ENCODE measurements at regions not wholly inside any gene's neighbourhood (a gene's known extent, or its start where the extent isn't known, plus 50 kb on each side); places are given as distances from the start of the nearest gene placed in this dataset.
"Not testable (repeated sequence)": the region's sequence is repeated elsewhere in the genome, so short reads cannot be mapped to it uniquely, and the experiment has no call there.

- DNase-seq, result no peak
These were observed 690.3 kb downstream of the FAM181B start for GRCh38 chr11:82043316-82043715.

GRCh38 chr11:82041764-82042163, 691.9 kb downstream of the FAM181B start:
- no peak for DNase-seq

- no peak for DNase-seq
These were observed 695.5 kb downstream of the FAM181B start for GRCh38 chr11:82038154-82038553.

- DNase-seq, result no peak
These were observed 699.1 kb downstream of the FAM181B start for GRCh38 chr11:82034527-82034926.

DNA sequence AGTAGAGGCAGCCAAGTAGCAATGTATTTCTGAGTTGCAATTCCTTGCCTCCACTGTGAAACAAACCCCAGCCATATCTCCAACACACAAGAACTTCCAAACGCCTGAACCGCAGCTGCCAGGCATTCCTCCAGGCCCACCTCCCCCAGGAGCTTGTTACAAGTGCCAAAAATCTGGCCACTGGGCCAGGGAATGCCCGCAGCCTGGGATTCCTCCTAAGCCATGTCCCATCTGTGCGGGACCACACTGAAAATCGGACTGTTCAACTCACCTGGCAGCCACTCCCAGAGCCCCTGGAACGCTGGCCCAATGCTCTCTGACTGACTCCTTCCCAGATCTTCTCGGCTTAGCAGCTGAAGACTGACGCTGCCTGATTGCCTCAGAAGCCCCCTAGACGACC, 706.3 kb downstream of the FAM181B start:
- not testable (repeated sequence) for DNase-seq

GRCh38 chr11:82024760-82025159, 708.9 kb downstream of the FAM181B start:
- no peak for DNase-seq

DNA sequence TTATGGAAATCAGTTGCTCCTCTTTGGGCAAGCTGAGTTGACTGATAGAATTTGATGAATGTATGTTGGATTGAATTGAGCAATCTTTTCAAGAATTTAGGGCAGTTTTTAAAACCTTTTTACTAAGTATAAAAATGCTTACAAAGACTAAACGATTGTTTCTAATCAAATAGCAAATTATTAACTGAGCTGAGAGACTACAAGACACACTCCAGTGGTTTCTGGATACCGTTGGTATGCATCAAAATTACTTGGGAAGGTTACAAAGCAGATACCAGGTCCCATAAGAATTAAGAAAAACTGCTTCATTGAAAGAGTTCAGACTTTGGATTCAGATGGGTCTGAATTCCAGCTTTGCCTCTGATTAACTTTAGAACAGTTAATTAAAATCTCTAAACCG, 721.4 kb downstream of the FAM181B start:
- DNase-seq, result no peak

DNA sequence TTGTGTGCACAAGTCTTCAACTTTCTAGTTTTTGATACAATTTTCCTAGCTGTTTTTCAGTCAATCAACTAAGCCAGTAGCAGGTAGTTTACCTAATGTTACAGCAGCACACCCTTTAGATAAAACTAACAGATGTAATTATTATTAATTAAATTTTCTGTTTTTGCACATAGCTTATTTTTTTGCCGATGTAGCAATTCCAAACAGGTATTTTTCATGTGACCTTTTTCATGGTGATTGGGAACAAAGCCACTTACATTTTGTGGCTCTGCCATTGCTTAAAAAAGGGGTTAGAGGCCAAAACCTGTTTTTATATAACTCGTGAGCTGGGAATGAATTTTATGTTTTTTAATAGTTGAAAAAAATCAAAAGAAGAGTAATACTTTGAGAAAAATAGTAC, 724.5 kb downstream of the FAM181B start:
- DNase-seq, result no peak

DNA sequence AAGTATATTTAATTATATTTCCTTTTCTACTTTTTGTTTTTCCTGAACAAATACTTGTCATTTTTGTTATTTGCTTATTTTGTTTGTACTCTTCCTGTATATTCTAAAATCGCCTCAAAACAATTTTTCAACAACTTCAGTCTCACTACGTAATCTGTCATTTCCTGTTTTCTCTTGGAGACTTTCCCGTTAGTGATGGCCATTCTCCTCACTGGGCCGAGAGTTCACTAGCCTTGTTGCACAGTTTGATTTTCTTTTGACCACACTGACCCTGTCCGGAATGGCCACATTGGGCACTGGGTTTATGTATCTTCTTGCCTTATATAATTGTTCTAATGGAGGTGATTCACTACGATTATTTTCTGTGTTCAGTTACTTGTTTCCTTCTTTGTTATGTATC, 726.1 kb downstream of the FAM181B start:
- DNase-seq, result no peak

DNA sequence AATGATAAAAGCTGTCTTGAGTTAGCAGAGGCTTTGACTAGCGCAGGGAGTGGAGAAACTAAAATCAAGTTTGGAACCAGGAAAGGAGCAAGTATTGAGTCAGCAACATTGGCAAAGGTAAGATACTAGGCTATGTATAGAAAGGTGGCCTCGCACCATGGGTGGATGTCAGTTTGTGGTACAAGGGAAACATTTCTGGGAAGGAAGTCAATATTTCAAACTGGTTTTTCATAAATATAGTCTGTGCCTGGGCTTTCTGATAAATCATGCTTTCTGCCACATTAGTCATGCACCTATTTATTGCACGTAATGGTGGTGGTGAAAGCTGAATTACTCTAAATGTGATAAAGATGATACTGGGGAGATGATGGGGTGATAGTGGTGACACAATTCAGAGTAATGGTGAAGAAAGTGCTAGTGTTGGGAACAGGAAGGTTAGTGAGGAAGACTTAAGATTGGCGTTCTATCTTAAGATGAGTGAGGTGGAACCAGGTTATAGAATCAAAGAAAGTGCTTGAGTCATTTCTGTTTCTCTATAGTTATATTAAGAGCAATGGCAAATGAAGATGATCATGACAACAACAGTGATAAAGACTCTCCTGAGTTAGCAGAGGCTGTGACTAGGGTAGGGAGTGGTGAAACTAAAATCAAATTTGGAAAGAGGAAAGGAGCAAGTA, 729.0 kb downstream of the FAM181B start:
- no peak for DNase-seq

GRCh38 chr11:82003671-82004515, 729.8 kb downstream of the FAM181B start:
- DNase-seq, result no peak

DNA sequence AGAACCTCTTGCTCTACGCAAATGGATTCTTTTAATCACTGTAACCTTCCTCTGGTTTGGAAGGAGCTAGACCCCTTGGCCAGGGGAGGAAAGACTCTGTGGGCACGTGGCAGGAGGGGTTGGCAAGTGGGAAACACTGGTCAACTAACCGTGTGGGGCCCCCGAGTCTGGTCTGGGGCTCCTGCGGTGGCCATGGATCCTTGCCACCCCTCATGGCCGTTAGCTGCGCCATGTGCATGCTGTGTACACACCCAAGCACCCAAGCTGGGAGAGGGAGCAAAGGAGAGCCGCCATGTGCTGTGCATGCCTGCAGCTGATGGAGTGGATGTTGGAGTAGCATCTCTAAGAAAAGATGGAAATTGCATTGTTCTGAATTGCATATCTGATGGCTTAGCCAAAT, 730.6 kb downstream of the FAM181B start:
- DNase-seq, result no peak

GRCh38 chr11:81995889-81996288, 737.8 kb downstream of the FAM181B start:
- no peak for DNase-seq

- DNase-seq, result no peak
These were observed 739.9 kb downstream of the FAM181B start for GRCh38 chr11:81993755-81994154.

DNA sequence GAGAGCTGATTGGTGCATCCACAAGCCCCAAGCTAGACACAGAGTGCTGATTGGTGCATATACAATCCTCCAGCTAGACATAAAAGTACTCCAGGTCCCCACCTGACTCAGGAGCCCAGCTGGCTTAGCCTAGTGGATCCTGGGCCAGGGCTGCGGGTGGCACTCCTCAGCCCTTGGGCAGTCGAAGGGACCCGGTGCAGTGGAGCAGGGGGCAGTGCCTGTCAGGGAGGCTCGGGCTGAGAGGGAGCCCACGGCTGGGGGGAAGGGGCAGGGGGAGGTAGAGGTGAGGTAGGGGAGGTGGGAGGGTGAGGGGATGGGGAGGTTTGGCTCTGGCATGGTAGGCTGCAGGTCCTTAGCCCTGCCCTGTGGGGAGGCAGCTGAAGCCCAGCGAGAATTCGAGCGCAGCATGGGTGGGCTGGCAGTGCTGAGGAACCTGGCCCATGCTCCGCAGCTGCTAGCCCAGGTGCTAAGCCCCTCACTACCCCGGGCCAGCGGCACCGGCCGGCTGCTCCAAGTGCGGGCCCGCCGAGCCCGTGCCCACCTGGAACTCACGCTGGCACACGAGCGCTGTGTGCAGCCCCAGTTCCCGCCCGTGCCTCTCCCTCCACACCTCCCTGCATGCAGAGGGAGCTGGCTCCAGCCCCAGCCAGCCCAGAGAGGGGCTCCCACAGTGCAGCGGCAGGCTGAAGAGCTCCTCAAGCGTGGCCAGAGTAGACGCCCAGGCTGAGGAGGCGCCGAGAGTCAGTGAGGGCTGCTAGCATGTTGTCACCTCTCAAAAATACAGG, 742.8 kb downstream of the FAM181B start:
- DNase-seq, result no peak

GRCh38 chr11:81989093-81989492, 744.6 kb downstream of the FAM181B start:
- no peak for DNase-seq

- DNase-seq, result no peak
These were observed 745.7 kb downstream of the FAM181B start for GRCh38 chr11:81987829-81988472.

- no peak for DNase-seq
These were observed 747.0 kb downstream of the FAM181B start for GRCh38 chr11:81986556-81987161.

DNA sequence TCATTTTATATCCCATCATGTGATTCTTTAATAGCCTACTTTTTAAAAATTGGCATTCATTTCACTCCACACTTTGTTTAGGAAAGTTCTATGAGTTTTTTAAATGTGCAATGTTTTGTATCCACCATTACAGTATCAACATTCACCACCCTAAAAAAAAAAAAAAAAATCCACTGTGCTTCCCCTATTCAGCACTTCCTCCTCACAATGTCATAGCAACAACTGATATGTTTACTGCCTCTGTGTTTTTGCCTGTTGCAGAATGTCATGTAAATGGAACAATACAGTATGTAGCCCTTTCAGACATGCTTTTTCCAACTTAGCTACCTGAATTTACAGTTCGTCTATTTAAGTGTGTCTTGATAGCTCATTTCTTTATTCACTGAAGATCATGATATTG, 754.2 kb downstream of the FAM181B start:
- no peak for DNase-seq

GRCh38 chr11:81975261-81975900, 758.3 kb downstream of the FAM181B start:
- DNase-seq, result no peak

DNA sequence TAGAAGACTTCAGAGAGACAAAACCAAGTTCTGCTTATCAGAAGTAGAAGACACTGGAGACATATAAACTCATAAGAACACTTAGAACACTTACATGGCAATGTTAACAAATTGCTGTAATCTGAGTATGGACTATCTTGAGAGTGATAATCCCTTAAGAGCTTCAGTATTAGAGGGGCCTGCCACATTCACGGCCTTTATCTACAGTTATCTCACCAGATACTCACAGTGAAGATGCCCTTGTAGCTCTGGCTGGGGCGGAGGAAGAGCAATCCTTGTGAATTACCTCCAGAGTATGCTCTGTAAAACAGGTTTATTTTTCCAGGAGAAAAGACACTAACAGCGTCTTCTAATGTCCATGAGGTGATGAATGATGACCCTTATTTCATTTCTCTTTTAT, 762.8 kb downstream of the FAM181B start:
- no peak for DNase-seq

DNA sequence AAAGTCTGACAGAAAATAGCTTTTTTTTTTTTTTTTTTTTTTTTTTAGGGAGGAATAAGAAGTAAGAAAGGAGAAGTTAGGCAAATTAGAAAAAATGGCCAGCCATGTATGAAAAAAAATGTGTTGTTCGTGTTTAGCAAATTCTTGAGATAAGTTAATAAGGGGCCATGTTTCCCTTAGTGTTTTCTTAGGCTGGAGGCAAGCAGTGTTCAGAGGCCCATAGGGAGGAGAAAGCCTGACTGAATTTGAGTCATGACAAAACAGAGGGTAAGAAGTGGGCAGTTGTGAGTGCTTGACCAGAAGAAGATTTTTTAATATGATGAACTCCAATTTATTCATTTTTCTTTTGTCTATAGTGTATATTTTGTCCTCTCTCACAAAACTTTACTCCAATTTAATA, 766.4 kb downstream of the FAM181B start:
- DNase-seq, result no peak
